ENCODE measurements at regions not wholly inside any gene's neighbourhood (a gene's known extent, or its start where the extent isn't known, plus 50 kb on each side); places are given as distances from the start of the nearest gene placed in this dataset.

GRCh38 chr4:138663883-138664282 lies 351.7 kb upstream of the NOCT start:
- TF ChIP-seq CTCF (conservative IDR thresholded peaks at IDR 0.05; ENCODE audit: low read depth, low read length) = no peak
- no peak for DNase-seq (ENCODE audit: low read depth)
- H3K4me3 ChIP-seq (ENCODE audit: low read depth, low read length) = no peak overlapping the region

- no peak for TF ChIP-seq CTCF (conservative IDR thresholded peaks at IDR 0.05; ENCODE audit: low read depth, low read length)
- H3K4me3 ChIP-seq (ENCODE audit: low read depth, low read length) = no peak overlapping the region
- no peak for DNase-seq (ENCODE audit: low read depth)
These were observed 355.7 kb upstream of the NOCT start for GRCh38 chr4:138659812-138660316.

GRCh38 chr4:138659037-138659811 lies 356.4 kb upstream of the NOCT start:
- DNase-seq (ENCODE audit: low read depth) = no peak
- no peak overlapping the region for H3K4me3 ChIP-seq (ENCODE audit: low read depth, low read length)
- no peak for TF ChIP-seq CTCF (conservative IDR thresholded peaks at IDR 0.05; ENCODE audit: low read depth, low read length)

GRCh38 chr4:138658518-138658917 lies 357.1 kb upstream of the NOCT start:
- no peak overlapping the region for H3K4me3 ChIP-seq (ENCODE audit: low read depth, low read length)
- no peak for TF ChIP-seq CTCF (conservative IDR thresholded peaks at IDR 0.05; ENCODE audit: low read depth, low read length)
- no peak for DNase-seq (ENCODE audit: low read depth)

- DNase-seq (ENCODE audit: low read depth) = no peak
- TF ChIP-seq CTCF (conservative IDR thresholded peaks at IDR 0.05; ENCODE audit: low read depth, low read length) = no peak
- H3K4me3 ChIP-seq (ENCODE audit: low read depth, low read length) = no peak overlapping the region
These were observed 358.6 kb upstream of the NOCT start for GRCh38 chr4:138656990-138657389.

- DNase-seq (ENCODE audit: low read depth) = peak; percentile 68
- no peak overlapping the region for H3K4me3 ChIP-seq (ENCODE audit: low read depth, low read length)
- TF ChIP-seq CTCF (conservative IDR thresholded peaks at IDR 0.05; ENCODE audit: low read depth, low read length) = no peak
These were observed 359.6 kb upstream of the NOCT start for GRCh38 chr4:138655985-138656384.

GRCh38 chr4:138655286-138655685 lies 360.3 kb upstream of the NOCT start:
- no peak overlapping the region for H3K4me3 ChIP-seq (ENCODE audit: low read depth, low read length)
- DNase-seq (ENCODE audit: low read depth) = no peak
- no peak for TF ChIP-seq CTCF (conservative IDR thresholded peaks at IDR 0.05; ENCODE audit: low read depth, low read length)

All from epithelial cell of proximal tubule (primary cell).